ENCODE measurements at regions not wholly inside any gene's neighbourhood (a gene's known extent, or its start where the extent isn't known, plus 50 kb on each side); places are given as distances from the start of the nearest gene placed in this dataset.

DNA sequence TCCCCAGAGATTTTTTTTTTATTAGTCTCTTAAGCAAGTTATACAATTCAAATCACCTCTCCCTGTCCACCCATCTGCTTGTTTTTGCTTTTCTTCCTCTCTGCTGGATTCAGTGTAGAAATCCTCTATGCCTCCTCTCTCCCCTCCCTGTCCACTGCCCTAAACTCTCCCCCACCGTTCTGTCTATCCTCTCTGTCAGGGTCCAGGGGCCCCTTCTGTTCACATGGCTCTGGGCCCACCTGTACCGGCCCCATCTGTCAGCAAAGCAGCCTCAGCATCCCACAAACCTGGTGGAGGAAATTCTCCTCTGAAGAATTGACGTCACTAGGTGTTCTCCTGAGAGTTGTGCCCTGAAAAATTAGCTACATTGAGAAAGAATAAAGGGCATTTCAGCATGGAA lies 137.6 kb upstream of the CMC1 start:
- TF ChIP-seq, protein P1, sequence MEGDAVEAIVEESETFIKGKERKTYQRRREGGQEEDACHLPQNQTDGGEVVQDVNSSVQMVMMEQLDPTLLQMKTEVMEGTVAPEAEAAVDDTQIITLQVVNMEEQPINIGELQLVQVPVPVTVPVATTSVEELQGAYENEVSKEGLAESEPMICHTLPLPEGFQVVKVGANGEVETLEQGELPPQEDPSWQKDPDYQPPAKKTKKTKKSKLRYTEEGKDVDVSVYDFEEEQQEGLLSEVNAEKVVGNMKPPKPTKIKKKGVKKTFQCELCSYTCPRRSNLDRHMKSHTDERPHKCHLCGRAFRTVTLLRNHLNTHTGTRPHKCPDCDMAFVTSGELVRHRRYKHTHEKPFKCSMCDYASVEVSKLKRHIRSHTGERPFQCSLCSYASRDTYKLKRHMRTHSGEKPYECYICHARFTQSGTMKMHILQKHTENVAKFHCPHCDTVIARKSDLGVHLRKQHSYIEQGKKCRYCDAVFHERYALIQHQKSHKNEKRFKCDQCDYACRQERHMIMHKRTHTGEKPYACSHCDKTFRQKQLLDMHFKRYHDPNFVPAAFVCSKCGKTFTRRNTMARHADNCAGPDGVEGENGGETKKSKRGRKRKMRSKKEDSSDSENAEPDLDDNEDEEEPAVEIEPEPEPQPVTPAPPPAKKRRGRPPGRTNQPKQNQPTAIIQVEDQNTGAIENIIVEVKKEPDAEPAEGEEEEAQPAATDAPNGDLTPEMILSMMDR (IDR thresholded peaks at IDR 0.05; ENCODE audit: extremely low read depth, missing control alignments) = no peak
- no peak for DNase-seq (ENCODE audit: low spot score)

DNA sequence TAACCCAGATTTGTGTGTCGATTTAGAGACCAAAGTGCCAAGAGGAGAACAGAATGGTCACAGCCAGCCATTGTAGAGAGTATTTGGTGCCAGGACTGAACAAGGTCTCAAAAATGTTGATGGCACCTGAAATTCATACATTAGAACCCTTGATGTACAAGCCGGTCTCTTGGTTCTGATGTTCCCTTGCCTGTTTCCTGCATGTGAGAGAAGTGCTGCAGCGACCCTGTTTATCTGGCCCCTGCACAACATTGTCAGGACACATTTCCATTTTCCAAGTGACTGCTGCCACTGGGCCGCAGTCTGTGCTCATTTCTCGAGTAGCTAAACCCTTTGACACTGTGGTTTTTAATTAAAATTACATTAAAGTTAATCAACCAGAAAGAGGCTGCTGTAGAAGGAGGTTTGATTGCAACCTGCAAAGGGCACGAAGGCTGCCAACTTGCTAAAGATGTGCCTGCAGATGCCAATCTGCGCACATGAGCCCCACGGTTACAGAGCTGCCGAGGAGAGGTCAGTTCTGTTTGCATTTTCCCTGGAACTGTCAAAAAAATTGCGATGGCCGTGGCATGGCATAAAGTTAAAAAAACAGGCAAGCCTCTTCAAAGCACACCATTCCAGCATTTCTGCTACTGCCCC lies 136.4 kb upstream of the CMC1 start:
- TF ChIP-seq, protein P1 (IDR thresholded peaks at IDR 0.05; ENCODE audit: extremely low read depth, missing control alignments) = no peak
- no peak for DNase-seq (ENCODE audit: low spot score)

DNA sequence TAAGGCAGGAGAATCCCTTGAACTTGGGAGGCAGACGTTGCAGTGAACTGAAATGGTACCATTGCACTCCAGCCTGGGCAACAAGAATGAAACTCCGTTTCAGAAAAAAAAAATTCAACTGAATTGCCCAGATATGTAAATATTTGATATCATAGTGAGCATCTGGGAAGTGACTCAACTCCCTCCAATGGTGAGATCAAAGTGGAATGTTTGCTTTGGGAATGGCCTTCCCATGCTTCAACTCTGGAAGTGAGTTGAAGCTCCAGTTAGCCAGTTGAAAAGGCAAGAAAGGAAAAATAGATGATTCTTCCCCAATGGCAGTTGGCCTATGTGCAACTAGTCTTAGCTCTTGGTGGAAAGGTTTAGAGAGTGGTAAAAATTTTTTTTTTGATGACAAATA lies 131.6 kb upstream of the CMC1 start:
- TF ChIP-seq, protein P1 (IDR thresholded peaks at IDR 0.05; ENCODE audit: extremely low read depth, missing control alignments) = no peak
- no peak for DNase-seq (ENCODE audit: low spot score)

DNA sequence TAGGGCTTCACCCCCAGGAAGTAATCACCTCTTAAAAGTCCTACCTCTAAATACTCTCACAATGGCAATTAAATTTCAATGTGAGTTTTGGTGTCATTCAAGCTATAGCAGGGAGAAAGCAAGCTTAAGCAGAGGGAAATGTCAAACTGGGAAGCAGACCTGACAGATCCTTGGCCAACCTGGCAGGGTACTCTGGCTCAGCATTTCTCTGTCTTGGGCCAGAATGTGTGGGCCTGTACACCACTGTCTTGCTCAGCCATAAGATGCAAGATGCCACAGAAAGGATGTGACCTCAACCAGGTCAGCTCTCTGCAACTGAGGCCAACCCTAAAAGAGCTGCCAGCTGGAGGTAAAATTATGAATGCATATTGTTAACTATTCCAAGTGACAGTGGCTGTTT lies 130.6 kb upstream of the CMC1 start:
- DNase-seq (ENCODE audit: low spot score) = no peak
- TF ChIP-seq, protein P1 (IDR thresholded peaks at IDR 0.05; ENCODE audit: extremely low read depth, missing control alignments) = no peak

DNA sequence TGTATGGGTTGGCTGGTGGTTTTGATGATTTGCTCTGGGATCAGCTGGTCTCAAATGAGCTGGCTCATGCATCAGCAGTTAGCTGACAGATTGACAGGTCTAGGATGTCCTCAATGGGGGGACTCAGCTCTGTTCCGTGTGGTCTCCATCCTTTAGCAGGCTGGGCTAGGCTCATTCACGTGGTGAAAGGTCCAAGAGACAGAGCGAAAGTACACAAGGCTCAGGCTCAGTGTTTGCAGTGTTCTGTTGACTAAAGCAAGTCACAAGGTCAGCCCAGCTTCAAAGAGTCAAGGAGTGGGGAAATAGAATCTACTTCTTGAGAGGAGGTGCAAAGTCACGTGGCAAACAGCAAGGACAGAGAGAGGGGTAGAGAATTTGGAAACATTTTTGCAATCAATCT lies 126.5 kb upstream of the CMC1 start:
- no peak for DNase-seq (ENCODE audit: low spot score)
- TF ChIP-seq, protein P1 (IDR thresholded peaks at IDR 0.05; ENCODE audit: extremely low read depth, missing control alignments) = no peak

DNA sequence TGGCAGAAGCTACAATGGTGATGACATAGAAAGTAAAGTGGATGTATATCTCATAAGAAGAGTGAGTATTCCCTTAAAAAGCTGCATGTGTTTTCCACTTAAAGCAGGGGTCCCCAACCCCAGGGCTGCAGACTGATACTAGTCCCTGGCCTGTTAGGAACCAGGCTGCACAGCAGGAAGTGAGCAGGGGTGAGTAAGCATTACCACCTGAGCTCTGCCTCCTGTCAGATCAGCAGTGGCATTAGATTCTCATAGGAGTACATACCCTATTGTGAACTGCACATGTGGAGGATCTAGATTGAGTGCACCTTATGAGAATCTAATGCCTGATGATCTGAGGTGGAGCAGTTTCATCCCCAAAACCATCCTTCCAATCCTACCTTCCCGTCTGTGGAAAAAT lies 126.1 kb upstream of the CMC1 start:
- no peak for DNase-seq (ENCODE audit: low spot score)
- TF ChIP-seq, protein P1 (IDR thresholded peaks at IDR 0.05; ENCODE audit: extremely low read depth, missing control alignments) = no peak

DNA sequence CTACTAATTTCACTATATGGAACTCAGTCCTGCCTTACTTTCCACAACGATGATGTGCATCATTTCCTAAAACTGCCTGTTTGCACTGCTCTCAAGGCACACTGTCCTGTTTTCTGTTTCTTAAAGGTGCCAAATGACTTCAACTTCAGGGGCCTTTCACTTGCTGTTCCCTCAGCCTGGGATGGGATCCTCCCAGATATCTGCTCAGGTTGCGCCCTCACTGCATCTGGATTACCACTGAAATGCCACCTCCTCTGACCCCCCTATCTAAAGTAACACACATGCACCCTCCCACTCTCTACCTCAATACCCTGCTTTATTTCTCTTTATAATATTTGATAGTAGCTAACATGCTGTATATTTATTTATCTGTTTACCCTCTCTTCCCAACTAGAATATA lies 123.8 kb upstream of the CMC1 start:
- DNase-seq (ENCODE audit: low spot score) = no peak
- TF ChIP-seq, protein P1 (IDR thresholded peaks at IDR 0.05; ENCODE audit: extremely low read depth, missing control alignments) = no peak
